ENCODE measurements at regions not wholly inside any gene's neighbourhood (a gene's known extent, or its start where the extent isn't known, plus 50 kb on each side); places are given as distances from the start of the nearest gene placed in this dataset.
"Not testable (repeated sequence)": the region's sequence is repeated elsewhere in the genome, so short reads cannot be mapped to it uniquely, and the experiment has no call there.

GRCh38 chr1:218514689-218515088, 169.6 kb downstream of the TGFB2 start:
- no peaks in the 10 kb centered on the region for H3K36me3 ChIP-seq (ENCODE audit: insufficient read depth)
- no peaks in the 10 kb centered on the region for H4K20me1 ChIP-seq (ENCODE audit: insufficient read depth)
- H3K27ac ChIP-seq = no peak overlapping the region
- H3K4me2 ChIP-seq = no peak overlapping the region
- no peak for TF ChIP-seq CTCF (conservative IDR thresholded peaks at IDR 0.05; ENCODE audit: low read depth, low read length)
- H3K27me3 ChIP-seq (ENCODE audit: insufficient read depth, low read depth) = no peaks in the 10 kb centered on the region
- H3K9ac ChIP-seq = no peak overlapping the region
- no peak overlapping the region for H2AFZ ChIP-seq (ENCODE audit: low read depth)
- H3K79me2 ChIP-seq (ENCODE audit: insufficient read depth, low read depth) = no peaks in the 10 kb centered on the region
- peaks cover 13% of the 10 kb centered on the region for H3K4me1 ChIP-seq (ENCODE audit: low read depth, poor library complexity, severe bottlenecking)
- no peak overlapping the region for H3K4me3 ChIP-seq (IDR thresholded peaks at IDR 0.05; ENCODE audit: insufficient read depth, low read depth, low read length)

GRCh38 chr1:218516526-218516925, 171.4 kb downstream of the TGFB2 start:
- H3K27ac ChIP-seq = no peak overlapping the region
- no peak overlapping the region for H2AFZ ChIP-seq (ENCODE audit: low read depth)
- H3K4me3 ChIP-seq (IDR thresholded peaks at IDR 0.05; ENCODE audit: insufficient read depth, low read depth, low read length) = no peak overlapping the region
- H3K4me1 ChIP-seq (ENCODE audit: low read depth, poor library complexity, severe bottlenecking) = peaks cover 13% of the 10 kb centered on the region
- no peaks in the 10 kb centered on the region for H3K36me3 ChIP-seq (ENCODE audit: insufficient read depth)
- H4K20me1 ChIP-seq (ENCODE audit: insufficient read depth) = no peaks in the 10 kb centered on the region
- H3K4me2 ChIP-seq = no peak overlapping the region
- no peak for TF ChIP-seq CTCF (conservative IDR thresholded peaks at IDR 0.05; ENCODE audit: low read depth, low read length)
- no peak overlapping the region for H3K9ac ChIP-seq
- H3K79me2 ChIP-seq (ENCODE audit: insufficient read depth, low read depth) = no peaks in the 10 kb centered on the region
- H3K27me3 ChIP-seq (ENCODE audit: insufficient read depth, low read depth) = no peaks in the 10 kb centered on the region

DNA sequence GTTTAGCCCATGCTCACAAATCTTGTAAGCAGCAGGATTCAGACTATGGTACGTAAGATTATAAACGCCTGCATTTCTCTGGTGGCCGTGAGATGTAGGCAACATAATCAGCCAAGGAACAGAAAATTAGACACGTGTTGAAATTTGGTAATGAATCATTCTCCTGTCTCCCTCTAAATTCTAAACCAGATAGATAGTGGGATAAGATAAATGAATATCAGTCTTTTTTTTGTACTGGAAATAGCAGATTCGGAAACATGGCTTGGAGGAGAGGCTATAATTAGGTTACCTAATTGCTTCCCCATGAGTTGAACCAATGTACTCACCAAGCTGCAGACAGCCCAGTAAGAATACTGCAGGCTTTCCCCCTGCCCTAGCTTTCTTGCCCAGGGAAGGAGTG, 172.3 kb downstream of the TGFB2 start:
- Histone ChIP-seq H3K4me1 (ENCODE audit: low read depth, poor library complexity, severe bottlenecking) (peaks cover 13% of the 10 kb centered on the region), H3K27ac (no peak overlapping the region), H2AFZ (ENCODE audit: low read depth) (no peak overlapping the region), H4K20me1 (ENCODE audit: insufficient read depth) (no peaks in the 10 kb centered on the region), H3K4me3 (IDR thresholded peaks at IDR 0.05; ENCODE audit: insufficient read depth, low read depth, low read length) (no peak overlapping the region), H3K79me2 (ENCODE audit: insufficient read depth, low read depth) (no peaks in the 10 kb centered on the region), H3K4me2 (no peak overlapping the region), H3K27me3 (ENCODE audit: insufficient read depth, low read depth) (no peaks in the 10 kb centered on the region), H3K36me3 (ENCODE audit: insufficient read depth) (no peaks in the 10 kb centered on the region), H3K9ac (no peak overlapping the region)
- TF ChIP-seq CTCF (conservative IDR thresholded peaks at IDR 0.05; ENCODE audit: low read depth, low read length) = no peak

- H3K4me3 ChIP-seq (IDR thresholded peaks at IDR 0.05; ENCODE audit: insufficient read depth, low read depth, low read length) = no peak overlapping the region
- H3K4me1 ChIP-seq (ENCODE audit: low read depth, poor library complexity, severe bottlenecking) = peaks cover 13% of the 10 kb centered on the region
- H3K36me3 ChIP-seq (ENCODE audit: insufficient read depth) = no peaks in the 10 kb centered on the region
- no peak for TF ChIP-seq CTCF (conservative IDR thresholded peaks at IDR 0.05; ENCODE audit: low read depth, low read length)
- H3K27me3 ChIP-seq (ENCODE audit: insufficient read depth, low read depth) = no peaks in the 10 kb centered on the region
- no peaks in the 10 kb centered on the region for H3K79me2 ChIP-seq (ENCODE audit: insufficient read depth, low read depth)
- H4K20me1 ChIP-seq (ENCODE audit: insufficient read depth) = no peaks in the 10 kb centered on the region
- H2AFZ ChIP-seq (ENCODE audit: low read depth) = no peak overlapping the region
- H3K27ac ChIP-seq = no peak overlapping the region
- no peak overlapping the region for H3K9ac ChIP-seq
- no peak overlapping the region for H3K4me2 ChIP-seq
Observed at GRCh38 chr1:218518216-218518740, 173.1 kb downstream of the TGFB2 start.

- not testable (repeated sequence) for H3K9ac ChIP-seq; H3K79me2 ChIP-seq (ENCODE audit: insufficient read depth, low read depth); H4K20me1 ChIP-seq (ENCODE audit: insufficient read depth); H3K36me3 ChIP-seq (ENCODE audit: insufficient read depth); H3K27ac ChIP-seq; H2AFZ ChIP-seq (ENCODE audit: low read depth); H3K4me2 ChIP-seq; H3K27me3 ChIP-seq (ENCODE audit: insufficient read depth, low read depth); H3K4me3 ChIP-seq (IDR thresholded peaks at IDR 0.05; ENCODE audit: insufficient read depth, low read depth, low read length)
- H3K4me1 ChIP-seq (ENCODE audit: low read depth, poor library complexity, severe bottlenecking) = peaks cover 13% of the 10 kb centered on the region
Observed at GRCh38 chr1:218520646-218521045, 175.5 kb downstream of the TGFB2 start.

All from KMS-11 (cell line).